ENCODE measurements at regions not wholly inside any gene's neighbourhood (a gene's known extent, or its start where the extent isn't known, plus 50 kb on each side); places are given as distances from the start of the nearest gene placed in this dataset.

GRCh38 chr10:43700306-43700705 lies 51.6 kb upstream of the ZNF32 start:
- peaks cover 66% of the 10 kb centered on the region for H3K27me3 ChIP-seq (ENCODE audit: insufficient read depth, low read depth, severe bottlenecking)
- no peak for DNase-seq
- no peak for TF ChIP-seq CTCF (IDR thresholded peaks at IDR 0.05; ENCODE audit: low read depth, low read length)
- no peak overlapping the region for H3K27ac ChIP-seq
- H3K36me3 ChIP-seq: no peaks in the 10 kb centered on the region
- H3K9me3 ChIP-seq (ENCODE audit: severe bottlenecking): no peaks in the 10 kb centered on the region
- H3K4me3 ChIP-seq (ENCODE audit: low read depth, low read length): no peak overlapping the region

DNA sequence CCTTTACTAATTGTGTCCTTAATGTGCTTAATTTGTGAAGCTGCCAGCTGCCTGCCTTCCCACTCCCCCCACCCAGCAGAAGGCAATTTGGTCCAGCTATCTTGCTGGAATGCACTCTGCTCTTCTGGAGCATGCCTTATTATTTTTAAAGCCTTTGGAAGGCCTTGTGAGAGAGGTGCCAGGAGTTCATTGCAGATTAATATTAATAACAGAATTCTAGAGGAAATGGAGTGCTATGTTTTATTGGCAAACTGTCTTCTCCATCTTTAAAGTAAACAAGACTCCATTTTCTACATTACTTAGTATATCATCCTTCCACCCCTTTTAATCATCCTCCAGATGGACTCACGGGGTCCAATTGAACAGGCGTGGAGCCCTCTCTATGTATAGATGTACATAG lies 50.8 kb upstream of the ZNF32 start:
- H3K36me3 ChIP-seq: no peaks in the 10 kb centered on the region
- H3K4me3 ChIP-seq (ENCODE audit: low read depth, low read length): no peak overlapping the region
- H3K27me3 ChIP-seq (ENCODE audit: insufficient read depth, low read depth, severe bottlenecking): peaks cover 68% of the 10 kb centered on the region
- no peak for TF ChIP-seq CTCF (IDR thresholded peaks at IDR 0.05; ENCODE audit: low read depth, low read length)
- H3K27ac ChIP-seq: no peak overlapping the region
- H3K9me3 ChIP-seq (ENCODE audit: severe bottlenecking): no peaks in the 10 kb centered on the region
- DNase-seq: no peak

Measured in WERI-Rb-1 (cell line).